CD4-positive, alpha-beta T cell treated with Interleukin-1 beta for 1 hour (primary cell): ENCODE measurements at regions not wholly inside any gene's neighbourhood (a gene's known extent, or its start where the extent isn't known, plus 50 kb on each side); places are given as distances from the start of the nearest gene placed in this dataset.

Experiments used
- DNase-seq, 2 donors: peaks; one replicate each; pipeline ENCODE4 v3.0.0-alpha.2; 2020 to 2022

GRCh38 chr17:5635949-5636348, 51.6 kb upstream of the NLRP1 start:
- DNase-seq: no peak

- DNase-seq: no peak
These were observed 54.3 kb upstream of the NLRP1 start for GRCh38 chr17:5638596-5638995.

- DNase-seq: no peak
These were observed 56.4 kb upstream of the NLRP1 start for GRCh38 chr17:5640726-5641125.

- no peak for DNase-seq
These were observed 58.4 kb upstream of the NLRP1 start for GRCh38 chr17:5642752-5643151.

GRCh38 chr17:5644065-5644464, 59.8 kb upstream of the NLRP1 start:
- no peak for DNase-seq

GRCh38 chr17:5651348-5651747, 67.0 kb upstream of the NLRP1 start:
- DNase-seq: no peak

GRCh38 chr17:5661491-5662125, 77.3 kb upstream of the NLRP1 start:
- DNase-seq: no peak

GRCh38 chr17:5662409-5663085, 78.2 kb upstream of the NLRP1 start:
- DNase-seq: no peak

- no peak for DNase-seq
These were observed 80.9 kb upstream of the NLRP1 start for GRCh38 chr17:5665164-5665563.

- no peak for DNase-seq
These were observed 83.6 kb upstream of the NLRP1 start for GRCh38 chr17:5667871-5668270.

- no peak for DNase-seq
These were observed 84.3 kb upstream of the NLRP1 start for GRCh38 chr17:5668557-5669138.

- DNase-seq: no peak
These were observed 84.9 kb upstream of the NLRP1 start for GRCh38 chr17:5669191-5669590.

- no peak for DNase-seq
These were observed 87.8 kb upstream of the NLRP1 start for GRCh38 chr17:5672141-5672540.

- no peak for DNase-seq
These were observed 88.6 kb upstream of the NLRP1 start for GRCh38 chr17:5672815-5673430.

- DNase-seq: no peak
These were observed 91.5 kb upstream of the NLRP1 start for GRCh38 chr17:5675625-5676421.

- DNase-seq: no peak
These were observed 93.3 kb upstream of the NLRP1 start for GRCh38 chr17:5677620-5678019.

- DNase-seq: no peak
These were observed 93.9 kb upstream of the NLRP1 start for GRCh38 chr17:5678171-5678570.

GRCh38 chr17:5680766-5681165, 96.5 kb upstream of the NLRP1 start:
- no peak for DNase-seq

GRCh38 chr17:5683241-5683640, 98.9 kb upstream of the NLRP1 start:
- no peak for DNase-seq

GRCh38 chr17:5686074-5686635, 101.8 kb upstream of the NLRP1 start:
- DNase-seq: no peak

- no peak for DNase-seq
These were observed 103.3 kb upstream of the NLRP1 start for GRCh38 chr17:5687646-5688045.

GRCh38 chr17:5693821-5694220, 109.5 kb upstream of the NLRP1 start:
- DNase-seq: no peak

GRCh38 chr17:5694551-5694950, 110.2 kb upstream of the NLRP1 start:
- DNase-seq: no peak
